ENCODE measurements at regions not wholly inside any gene's neighbourhood (a gene's known extent, or its start where the extent isn't known, plus 50 kb on each side); places are given as distances from the start of the nearest gene placed in this dataset.

DNA sequence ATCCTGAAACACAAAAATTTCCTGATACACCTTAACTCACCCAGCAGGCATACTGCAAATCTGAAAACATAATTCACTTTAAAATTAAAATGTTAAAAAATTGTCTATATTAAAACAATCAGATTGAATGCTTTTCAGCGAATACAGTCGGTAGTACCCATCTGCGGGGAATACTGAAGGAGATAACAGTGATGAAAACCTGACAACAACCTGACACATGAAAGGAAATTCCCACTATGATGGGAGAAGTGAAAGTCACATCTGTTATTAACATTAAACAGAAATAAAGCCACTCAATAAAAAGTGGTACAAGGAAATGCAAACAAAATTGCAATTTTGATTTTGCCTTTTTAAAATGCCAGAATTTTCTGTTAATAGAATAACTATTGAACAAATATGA lies 448.0 kb upstream of the SEMA3A start:
- TF ChIP-seq, protein P1, sequence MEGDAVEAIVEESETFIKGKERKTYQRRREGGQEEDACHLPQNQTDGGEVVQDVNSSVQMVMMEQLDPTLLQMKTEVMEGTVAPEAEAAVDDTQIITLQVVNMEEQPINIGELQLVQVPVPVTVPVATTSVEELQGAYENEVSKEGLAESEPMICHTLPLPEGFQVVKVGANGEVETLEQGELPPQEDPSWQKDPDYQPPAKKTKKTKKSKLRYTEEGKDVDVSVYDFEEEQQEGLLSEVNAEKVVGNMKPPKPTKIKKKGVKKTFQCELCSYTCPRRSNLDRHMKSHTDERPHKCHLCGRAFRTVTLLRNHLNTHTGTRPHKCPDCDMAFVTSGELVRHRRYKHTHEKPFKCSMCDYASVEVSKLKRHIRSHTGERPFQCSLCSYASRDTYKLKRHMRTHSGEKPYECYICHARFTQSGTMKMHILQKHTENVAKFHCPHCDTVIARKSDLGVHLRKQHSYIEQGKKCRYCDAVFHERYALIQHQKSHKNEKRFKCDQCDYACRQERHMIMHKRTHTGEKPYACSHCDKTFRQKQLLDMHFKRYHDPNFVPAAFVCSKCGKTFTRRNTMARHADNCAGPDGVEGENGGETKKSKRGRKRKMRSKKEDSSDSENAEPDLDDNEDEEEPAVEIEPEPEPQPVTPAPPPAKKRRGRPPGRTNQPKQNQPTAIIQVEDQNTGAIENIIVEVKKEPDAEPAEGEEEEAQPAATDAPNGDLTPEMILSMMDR (IDR thresholded peaks at IDR 0.05), result no peak
- no peak for TF ChIP-seq POLR2A (IDR thresholded peaks at IDR 0.05)
